Type B pancreatic cell (in vitro differentiated cells): ENCODE measurements at regions not wholly inside any gene's neighbourhood (a gene's known extent, or its start where the extent isn't known, plus 50 kb on each side); places are given as distances from the start of the nearest gene placed in this dataset.

Source experiments
- DNase-seq: peaks from one replicate; pipeline ENCODE4 v3.0.0; 2021; ENCODE audit warnings: mixed read lengths; ENCODE audit not compliant: unreplicated experiment; ENCODE audit errors: extremely low spot score
- H3K27ac Mint-ChIP-seq: 2 replicates; pipeline ENCODE4 v1.8.0; 2021; ENCODE audit warnings: mild to moderate bottlenecking, mixed read lengths
- H3K27me3 Mint-ChIP-seq: 2 replicates; pipeline ENCODE4 v1.8.0; 2021; ENCODE audit warnings: mixed read lengths
- H3K36me3 Mint-ChIP-seq: 2 replicates; pipeline ENCODE4 v1.8.0; 2021; ENCODE audit warnings: mixed read lengths
- H3K4me1 Mint-ChIP-seq: one replicate; pipeline ENCODE4 v1.8.0; 2021; ENCODE audit warnings: mixed read lengths; ENCODE audit not compliant: unreplicated experiment
- H3K4me3 Mint-ChIP-seq: 2 replicates; pipeline ENCODE4 v1.8.0; 2021; ENCODE audit warnings: mild to moderate bottlenecking, mixed read lengths
- H3K9me3 Mint-ChIP-seq: 2 replicates; pipeline ENCODE4 v1.8.0; 2021; ENCODE audit warnings: mixed read lengths
- TF ChIP-seq, protein P1 (sequence below): fragments of 200-600 bp; sonication (generic); conservative IDR thresholded peaks from 2 replicates; pipeline ENCODE4 v1.5.0; 2021; ENCODE audit warnings: antibody characterized with exemption, mild to moderate bottlenecking

DNA sequence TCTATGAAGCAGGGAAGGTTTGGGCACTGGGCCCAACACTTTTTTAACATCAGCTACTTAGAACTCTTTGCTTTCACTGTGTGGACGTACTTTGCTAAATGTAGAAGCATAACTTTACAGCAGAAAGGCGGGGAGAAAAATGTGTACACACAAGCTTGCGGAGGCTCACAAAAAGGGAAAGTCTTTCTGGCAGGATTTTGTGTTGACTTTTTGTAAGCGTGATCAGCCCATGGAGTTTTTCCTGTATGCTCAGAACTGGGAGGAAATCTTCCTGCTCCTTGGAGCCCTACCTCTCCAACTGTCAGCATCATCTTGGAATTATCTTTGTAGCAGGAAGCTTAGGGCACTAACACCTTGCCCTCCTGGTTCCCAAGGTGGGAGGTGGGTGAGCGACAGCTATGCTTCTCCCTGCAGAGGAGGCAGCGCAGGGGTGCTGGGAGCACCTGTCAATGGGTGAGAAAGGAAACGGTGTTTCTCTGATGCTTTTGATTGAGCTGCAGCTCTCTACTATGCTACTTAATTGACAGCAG, 321.9 kb downstream of the GADD45G start:
- no peak for DNase-seq
- Mint-ChIP-seq H3K9me3 (no peaks in the 10 kb centered on the region), H3K27me3 (no peaks in the 10 kb centered on the region), H3K4me3 (no peak overlapping the region), H3K4me1 (peaks cover 70% of the 10 kb centered on the region), H3K27ac (no peak overlapping the region), H3K36me3 (no peaks in the 10 kb centered on the region)
- TF ChIP-seq, protein P1, sequence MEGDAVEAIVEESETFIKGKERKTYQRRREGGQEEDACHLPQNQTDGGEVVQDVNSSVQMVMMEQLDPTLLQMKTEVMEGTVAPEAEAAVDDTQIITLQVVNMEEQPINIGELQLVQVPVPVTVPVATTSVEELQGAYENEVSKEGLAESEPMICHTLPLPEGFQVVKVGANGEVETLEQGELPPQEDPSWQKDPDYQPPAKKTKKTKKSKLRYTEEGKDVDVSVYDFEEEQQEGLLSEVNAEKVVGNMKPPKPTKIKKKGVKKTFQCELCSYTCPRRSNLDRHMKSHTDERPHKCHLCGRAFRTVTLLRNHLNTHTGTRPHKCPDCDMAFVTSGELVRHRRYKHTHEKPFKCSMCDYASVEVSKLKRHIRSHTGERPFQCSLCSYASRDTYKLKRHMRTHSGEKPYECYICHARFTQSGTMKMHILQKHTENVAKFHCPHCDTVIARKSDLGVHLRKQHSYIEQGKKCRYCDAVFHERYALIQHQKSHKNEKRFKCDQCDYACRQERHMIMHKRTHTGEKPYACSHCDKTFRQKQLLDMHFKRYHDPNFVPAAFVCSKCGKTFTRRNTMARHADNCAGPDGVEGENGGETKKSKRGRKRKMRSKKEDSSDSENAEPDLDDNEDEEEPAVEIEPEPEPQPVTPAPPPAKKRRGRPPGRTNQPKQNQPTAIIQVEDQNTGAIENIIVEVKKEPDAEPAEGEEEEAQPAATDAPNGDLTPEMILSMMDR: no peak

DNA sequence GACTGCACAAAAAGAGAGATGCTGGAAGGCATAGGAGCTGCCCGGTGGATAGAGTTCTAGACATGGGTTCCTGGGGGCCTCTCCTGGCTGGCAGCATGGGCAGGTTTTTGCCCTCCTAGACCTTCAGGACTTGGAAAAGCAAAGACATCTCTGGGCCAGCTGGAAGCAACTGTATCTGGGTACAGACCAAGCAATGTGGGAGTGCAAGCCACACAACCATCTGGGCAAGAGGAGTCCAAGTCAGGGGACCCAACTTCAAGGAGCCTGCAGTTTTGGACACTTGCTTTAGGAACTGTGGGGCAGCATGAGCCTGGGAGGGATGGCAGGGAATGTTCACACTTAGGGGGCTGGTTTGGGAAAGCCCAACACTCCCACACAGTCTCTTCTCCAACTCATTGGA, 323.3 kb downstream of the GADD45G start:
- no peak overlapping the region for H3K27ac Mint-ChIP-seq
- no peaks in the 10 kb centered on the region for H3K36me3 Mint-ChIP-seq
- TF ChIP-seq, protein P1: no peak
- no peak for DNase-seq
- H3K27me3 Mint-ChIP-seq: peaks cover 4% of the 10 kb centered on the region
- H3K9me3 Mint-ChIP-seq: peaks cover 4% of the 10 kb centered on the region
- peaks cover 57% of the 10 kb centered on the region for H3K4me1 Mint-ChIP-seq
- H3K4me3 Mint-ChIP-seq: no peak overlapping the region

DNA sequence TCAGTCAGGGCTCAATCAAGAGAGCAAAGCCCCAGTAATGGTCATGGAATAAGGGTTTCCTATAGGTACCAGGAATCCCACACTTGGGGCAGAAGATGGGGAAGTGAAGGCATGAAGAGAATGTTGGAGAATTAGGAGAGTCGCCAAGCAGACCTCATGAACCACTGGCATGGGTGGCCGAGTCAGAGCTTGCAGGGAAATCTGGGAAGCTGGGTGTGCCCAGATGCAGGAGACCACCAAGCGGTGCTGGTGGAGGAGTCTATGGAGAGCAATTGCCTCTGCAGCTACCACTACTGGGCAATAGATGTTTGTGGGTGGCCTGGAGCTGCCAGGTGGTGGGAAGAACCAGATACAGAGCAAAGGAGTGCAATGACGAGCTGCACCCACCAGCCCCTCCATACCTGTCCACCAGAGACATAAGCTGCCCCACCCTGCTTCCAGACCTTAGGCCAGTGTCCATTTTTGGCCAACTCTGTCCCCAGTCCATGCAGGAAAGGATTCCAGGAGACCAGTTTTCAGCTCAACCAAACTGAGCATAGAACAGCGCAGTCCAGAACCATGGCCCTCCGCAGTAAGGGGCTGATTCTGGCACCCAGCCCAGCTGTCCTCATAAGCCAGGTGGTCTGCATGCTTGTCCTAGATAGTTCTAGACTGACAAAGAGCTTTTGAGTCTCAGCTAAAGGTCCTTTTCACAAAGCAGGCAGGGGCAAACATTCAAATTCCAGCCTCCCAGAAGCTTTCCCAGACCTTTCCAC, 323.9 kb downstream of the GADD45G start:
- Mint-ChIP-seq H3K4me3 (no peak overlapping the region), H3K9me3 (peaks cover 7% of the 10 kb centered on the region), H3K27ac (peak overlapping the region; percentile 41), H3K4me1 (peaks cover 53% of the 10 kb centered on the region), H3K36me3 (no peaks in the 10 kb centered on the region), H3K27me3 (peaks cover 10% of the 10 kb centered on the region)
- TF ChIP-seq, protein P1: no peak
- DNase-seq: no peak

DNA sequence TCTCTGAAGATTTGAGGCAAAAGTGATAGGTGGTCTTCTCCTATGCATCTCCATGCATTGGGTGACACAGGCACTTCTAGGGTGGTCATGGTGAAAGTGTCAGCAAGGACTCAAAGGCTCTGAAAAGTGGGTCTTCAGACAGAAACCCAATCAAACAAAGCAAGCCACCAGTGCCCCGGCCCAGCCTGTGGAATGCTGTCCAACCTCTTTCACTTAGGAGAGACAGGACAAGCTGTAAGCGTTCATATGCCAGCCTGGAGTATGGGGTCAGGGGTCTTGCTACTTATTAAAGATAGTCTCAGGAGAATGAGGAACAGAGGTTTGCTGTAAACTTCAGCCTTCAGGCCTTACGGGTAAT, 324.5 kb downstream of the GADD45G start:
- TF ChIP-seq, protein P1: no peak
- Mint-ChIP-seq H3K36me3 (no peaks in the 10 kb centered on the region), H3K9me3 (peaks cover 7% of the 10 kb centered on the region), H3K27me3 (peaks cover 12% of the 10 kb centered on the region), H3K27ac (peak overlapping the region; percentile 41), H3K4me1 (peaks cover 47% of the 10 kb centered on the region), H3K4me3 (peak overlapping the region; percentile 39)
- DNase-seq: no peak

DNA sequence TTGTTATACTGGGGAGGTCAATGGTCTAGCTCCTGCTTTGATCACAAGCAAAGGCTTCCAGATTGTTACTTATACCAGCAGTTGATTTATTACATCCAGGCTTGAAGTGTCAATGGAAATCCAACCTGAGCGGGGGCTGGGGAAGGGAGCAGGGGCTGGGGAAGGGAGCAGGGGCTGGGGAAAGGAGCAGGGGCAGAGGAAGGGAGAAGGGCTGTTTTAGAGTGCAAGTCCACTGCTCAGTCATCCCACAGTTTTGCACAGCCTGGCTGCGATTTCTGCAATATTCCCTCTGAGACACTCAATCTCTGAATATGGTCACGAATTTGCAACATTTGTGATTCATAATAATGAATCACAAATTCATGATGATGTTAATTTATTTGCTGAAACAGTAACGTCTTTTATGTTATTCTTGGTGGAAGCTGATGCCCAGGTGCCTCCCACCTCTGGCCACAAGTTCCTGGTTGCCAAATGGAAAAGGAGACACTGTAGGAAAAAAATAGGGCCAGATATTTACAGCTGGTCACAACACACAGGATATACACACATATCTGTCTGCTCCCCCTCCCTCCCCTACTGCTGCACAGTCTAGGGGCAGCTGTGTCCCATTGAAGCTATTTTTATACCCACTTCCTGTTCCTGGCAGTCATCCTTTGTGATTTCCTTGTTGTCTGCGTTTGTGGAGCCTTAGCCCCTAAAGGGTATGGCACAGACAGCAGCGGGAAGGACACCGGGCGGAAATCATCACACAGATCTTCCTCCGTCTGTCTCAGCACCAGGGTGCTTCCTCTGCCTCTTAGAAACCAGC, 325.1 kb downstream of the GADD45G start:
- H3K4me3 Mint-ChIP-seq: peak overlapping the region; percentile 39
- TF ChIP-seq, protein P1: no peak
- H3K36me3 Mint-ChIP-seq: no peaks in the 10 kb centered on the region
- peaks cover 7% of the 10 kb centered on the region for H3K9me3 Mint-ChIP-seq
- H3K27ac Mint-ChIP-seq: peak overlapping the region; percentile 41
- peaks cover 12% of the 10 kb centered on the region for H3K27me3 Mint-ChIP-seq
- no peak for DNase-seq
- peaks cover 44% of the 10 kb centered on the region for H3K4me1 Mint-ChIP-seq
